ENCODE measurements at regions not wholly inside any gene's neighbourhood (a gene's known extent, or its start where the extent isn't known, plus 50 kb on each side); places are given as distances from the start of the nearest gene placed in this dataset.
A peak's percentile ranks its signal among the peaks of the same experiment; 100 is the strongest.

GRCh38 chr1:223445402-223445801 lies 52.2 kb downstream of the CCDC185 start:
- TF ChIP-seq OVOL3 (tag by site-specific recombination; IDR thresholded peaks at IDR 0.05), result no peak
- TF ChIP-seq ZNF366 (tag by site-specific recombination; conservative IDR thresholded peaks at IDR 0.05), result peak; percentile 91
- TF ChIP-seq TSHZ1 (tag by site-specific recombination; IDR thresholded peaks at IDR 0.05; ENCODE audit: borderline replicate concordance), result no peak
- TF ChIP-seq ZBTB6 (tag by site-specific recombination; IDR thresholded peaks at IDR 0.05), result no peak
- no peak for TF ChIP-seq ZNF19 (tag by site-specific recombination; IDR thresholded peaks at IDR 0.05; ENCODE audit: low read depth)
- 0 out of 2 replicates have a peak, but pooled peaks have one; percentile 53 for TF ChIP-seq ZNF571 (tag by site-specific recombination; IDR thresholded peaks at IDR 0.05)
- TF ChIP-seq TRIM28 (IDR thresholded peaks at IDR 0.05; ENCODE audit: borderline replicate concordance, low read length), result no peak
- TF ChIP-seq ZNF311 (tag by site-specific recombination; IDR thresholded peaks at IDR 0.05; ENCODE audit: borderline replicate concordance), result no peak
- TF ChIP-seq ZNF112 (tag by site-specific recombination; IDR thresholded peaks at IDR 0.05), result no peak
- TF ChIP-seq ZNF521 (tag by site-specific recombination; IDR thresholded peaks at IDR 0.05), result 0 out of 2 replicates have a peak, but pooled peaks have one; percentile 89
- no peak for TF ChIP-seq KLF10 (tag by site-specific recombination; IDR thresholded peaks at IDR 0.05)
- no peak for TF ChIP-seq IKZF3 (tag by site-specific recombination; IDR thresholded peaks at IDR 0.05)
- no peak for TF ChIP-seq ZNF175 (tag by site-specific recombination; IDR thresholded peaks at IDR 0.05)
- TF ChIP-seq BCL6B (tag by site-specific recombination; IDR thresholded peaks at IDR 0.05), result peak; percentile 21; the same call in 1 of the 2 replicates
- Histone ChIP-seq H3K36me3 (ENCODE audit: control insufficient read depth in 2 of 2, insufficient read depth in 1 of 2, low read length in 2 of 2) (no peaks in the 10 kb centered on the region), H3K4me3 (ENCODE audit: low read depth, low read length) (no peak overlapping the region), H3K4me1 (ENCODE audit: control insufficient read depth, insufficient read depth, low read length) (no peaks in the 10 kb centered on the region), H3K9me3 (ENCODE audit: control insufficient read depth, insufficient read depth, low read depth, low read length) (peaks cover 7% of the 10 kb centered on the region; the same call in 1 of the 2 replicates), H3K27ac (ENCODE audit: extremely low read depth, low read depth, low read length) (no peak overlapping the region)
- POLR2A ChIA-PET, result no interaction called here
- CTCF ChIA-PET, result interaction anchor here (0.6 kb wide), 1 partner anchor 178 kb away, joined by 3 read pairs; no protein-coding TSS in a partner anchor

GRCh38 chr1:223453902-223454301 lies 60.7 kb downstream of the CCDC185 start:
- ChIA-PET POLR2A (interaction anchor here (0.7 kb wide), 1 partner anchor 19 kb away, joined by 3 read pairs; no protein-coding TSS in a partner anchor), CTCF (interaction anchor here (1.0 kb wide), 1 partner anchor 23 kb away, joined by 4 read pairs; no protein-coding TSS in a partner anchor)
- no peak overlapping the region for H3K27ac ChIP-seq (ENCODE audit: extremely low read depth, low read depth, low read length)
- H3K4me3 ChIP-seq (ENCODE audit: low read depth, low read length), result no peak overlapping the region
- H3K36me3 ChIP-seq (ENCODE audit: control insufficient read depth in 2 of 2, insufficient read depth in 1 of 2, low read length in 2 of 2), result no peaks in the 10 kb centered on the region
- H3K9me3 ChIP-seq (ENCODE audit: control insufficient read depth, insufficient read depth, low read depth, low read length), result no peaks in the 10 kb centered on the region
- H3K4me1 ChIP-seq (ENCODE audit: control insufficient read depth, insufficient read depth, low read length), result no peaks in the 10 kb centered on the region
- TF ChIP-seq ZNF354C (tag by site-specific recombination; IDR thresholded peaks at IDR 0.05; ENCODE audit: borderline replicate concordance, low read depth) (no peak), ZNF292 (tag by site-specific recombination; IDR thresholded peaks at IDR 0.05; ENCODE audit: borderline replicate concordance, low read depth) (no peak), ZNF311 (tag by site-specific recombination; IDR thresholded peaks at IDR 0.05; ENCODE audit: borderline replicate concordance) (no peak), ZNF16 (tag by site-specific recombination; IDR thresholded peaks at IDR 0.05; ENCODE audit: low read depth) (no peak), KLF10 (tag by site-specific recombination; IDR thresholded peaks at IDR 0.05) (no peak), ZNF157 (tag by site-specific recombination; IDR thresholded peaks at IDR 0.05) (no peak), ZNF19 (tag by site-specific recombination; IDR thresholded peaks at IDR 0.05; ENCODE audit: low read depth) (no peak), ELK4 (IDR thresholded peaks at IDR 0.05; ENCODE audit: borderline replicate concordance, low read depth, low read length) (no peak), ZNF510 (tag by site-specific recombination; IDR thresholded peaks at IDR 0.05; ENCODE audit: insufficient replicate concordance) (no peak), ZBTB26 (tag by site-specific recombination; optimal IDR thresholded peaks at IDR 0.05) (no peak), PRDM6 (tag by site-specific recombination; IDR thresholded peaks at IDR 0.05) (no peak), ZNF248 (tag by site-specific recombination; IDR thresholded peaks at IDR 0.05) (no peak), TCF7L2 (IDR thresholded peaks at IDR 0.05; ENCODE audit: borderline replicate concordance, low read depth, low read length) (no peak), ZNF48 (tag by site-specific recombination; IDR thresholded peaks at IDR 0.05) (no peak)

Measured in HEK293 (cell line).